Liver (tissue), 7 donors: ENCODE measurements at regions not wholly inside any gene's neighbourhood (a gene's known extent, or its start where the extent isn't known, plus 50 kb on each side); places are given as distances from the start of the nearest gene placed in this dataset.

Source experiments
- DNase-seq: peaks from one replicate; pipeline ENCODE4 v3.0.0-alpha.2; 2017; ENCODE audit warnings: low spot score
- H3K27ac ChIP-seq, 2 donors: one replicate each; pipeline ENCODE4 v1.7.0; 2013; ENCODE audit warnings: inconsistent platforms in 2 of 2, low read length in 2 of 2, control low read depth in 1 of 2, low read depth in 1 of 2, mild to moderate bottlenecking in 1 of 2
- H3K27me3 ChIP-seq, 4 donors: one replicate each; pipeline versions ENCODE4 v1.6.1 to v1.7.0; 2013; ENCODE audit warnings: low read length in 3 of 4, inconsistent platforms in 1 of 4, mild to moderate bottlenecking in 1 of 4, moderate library complexity in 1 of 4; ENCODE audit not compliant: control insufficient read depth in 4 of 4, insufficient read depth in 4 of 4
- H3K36me3 ChIP-seq, 4 donors: one replicate each; pipeline versions ENCODE4 v1.6.1 to v1.7.0; 2013; ENCODE audit warnings: low read length in 3 of 4, mild to moderate bottlenecking in 3 of 4, low read depth in 1 of 4, moderate library complexity in 1 of 4; ENCODE audit not compliant: control insufficient read depth in 4 of 4, insufficient read depth in 3 of 4
- H3K4me1 ChIP-seq, 4 donors: one replicate each; pipeline versions ENCODE4 v1.6.1 to v1.7.0; 2013; ENCODE audit warnings: low read length in 3 of 4, mild to moderate bottlenecking in 3 of 4, moderate library complexity in 1 of 4; ENCODE audit not compliant: control insufficient read depth in 4 of 4, insufficient read depth in 4 of 4
- H3K4me3 ChIP-seq, 3 donors: one replicate each; pipeline versions ENCODE4 v1.6.1 to v1.7.0; 2013; ENCODE audit warnings: low read length in 3 of 3, control low read depth in 1 of 3, low read depth in 1 of 3, mild to moderate bottlenecking in 1 of 3
- H3K9ac ChIP-seq, 2 donors: one replicate each; pipeline ENCODE4 v1.7.0; 2013; ENCODE audit warnings: low read length in 2 of 2, mild to moderate bottlenecking in 2 of 2, moderate library complexity in 2 of 2, control low read depth in 1 of 2, low read depth in 1 of 2
- H3K9me3 ChIP-seq, 4 donors: one replicate each; pipeline versions ENCODE4 v1.6.1 to v1.7.0; 2013; ENCODE audit warnings: low read length in 3 of 4; ENCODE audit not compliant: control insufficient read depth in 4 of 4
- EGR1 ChIP-seq, 2 donors: IDR thresholded peaks; 2 replicates each; pipeline ENCODE4 v1.6.1; 2016 to 2018; ENCODE audit warnings: antibody characterized with exemption in 2 of 2, low read depth in 2 of 2
- FOXA1 ChIP-seq: IDR thresholded peaks from 2 replicates; pipeline ENCODE4 v1.6.1; 2016; ENCODE audit warnings: antibody characterized with exemption
- FOXA2 ChIP-seq: IDR thresholded peaks from 2 replicates; pipeline ENCODE4 v1.6.1; 2016; ENCODE audit warnings: antibody characterized with exemption
- GABPA ChIP-seq, 2 donors: IDR thresholded peaks in 1 of 2; conservative IDR thresholded peaks in 1 of 2; 2 replicates each; pipeline ENCODE4 v1.6.1; 2016; ENCODE audit warnings: antibody characterized with exemption in 2 of 2, mild to moderate bottlenecking in 1 of 2, moderate library complexity in 1 of 2
- HNF4A ChIP-seq, 2 donors: conservative IDR thresholded peaks; 2 replicates each; pipeline ENCODE4 v1.6.1; 2016; ENCODE audit warnings: antibody characterized with exemption in 2 of 2, mild to moderate bottlenecking in 2 of 2
- JUND ChIP-seq, 2 donors: IDR thresholded peaks; 2 replicates each; pipeline ENCODE4 v1.6.1; 2016; ENCODE audit warnings: antibody characterized with exemption in 2 of 2
- NR2F2 ChIP-seq: IDR thresholded peaks from 2 replicates; pipeline ENCODE4 v1.6.1; 2016; ENCODE audit warnings: antibody characterized with exemption
- RAD21 ChIP-seq, 2 donors: IDR thresholded peaks; 2 replicates each; pipeline ENCODE4 v1.6.1; 2016; ENCODE audit warnings: antibody characterized with exemption in 2 of 2, mild to moderate bottlenecking in 2 of 2
- RXRA ChIP-seq, 2 donors: IDR thresholded peaks; 2 replicates each; pipeline ENCODE4 v1.6.1; 2017 to 2018; ENCODE audit warnings: antibody characterized with exemption in 2 of 2, mild to moderate bottlenecking in 1 of 2
- SP1 ChIP-seq: IDR thresholded peaks from 2 replicates; pipeline ENCODE4 v1.6.1; 2018; ENCODE audit warnings: antibody characterized with exemption, mild to moderate bottlenecking
- YY1 ChIP-seq: IDR thresholded peaks from 2 replicates; pipeline ENCODE4 v1.6.1; 2016; ENCODE audit warnings: antibody characterized with exemption, mild to moderate bottlenecking
- WGBS: extraction: QIAGEN DNeasy Blood & Tissue Kit; methylation state at CpG from one replicate; pipeline ENCODE4 v1.1.7; 2013; 5-methylcytosine and 5-hydroxymethylcytosine counted together
- TF ChIP-seq, protein P1 (sequence below): IDR thresholded peaks from 2 replicates; pipeline ENCODE4 v1.6.1; 2016; ENCODE audit warnings: antibody characterized with exemption
- TF ChIP-seq, protein P2 (sequence below): IDR thresholded peaks from 2 replicates; pipeline ENCODE4 v1.6.1; 2016; ENCODE audit warnings: antibody characterized with exemption, mild to moderate bottlenecking
- donor health status: healthy.
- donor health status: healthy.
- donor health status: healthy.
- donor health status: healthy.

DNA sequence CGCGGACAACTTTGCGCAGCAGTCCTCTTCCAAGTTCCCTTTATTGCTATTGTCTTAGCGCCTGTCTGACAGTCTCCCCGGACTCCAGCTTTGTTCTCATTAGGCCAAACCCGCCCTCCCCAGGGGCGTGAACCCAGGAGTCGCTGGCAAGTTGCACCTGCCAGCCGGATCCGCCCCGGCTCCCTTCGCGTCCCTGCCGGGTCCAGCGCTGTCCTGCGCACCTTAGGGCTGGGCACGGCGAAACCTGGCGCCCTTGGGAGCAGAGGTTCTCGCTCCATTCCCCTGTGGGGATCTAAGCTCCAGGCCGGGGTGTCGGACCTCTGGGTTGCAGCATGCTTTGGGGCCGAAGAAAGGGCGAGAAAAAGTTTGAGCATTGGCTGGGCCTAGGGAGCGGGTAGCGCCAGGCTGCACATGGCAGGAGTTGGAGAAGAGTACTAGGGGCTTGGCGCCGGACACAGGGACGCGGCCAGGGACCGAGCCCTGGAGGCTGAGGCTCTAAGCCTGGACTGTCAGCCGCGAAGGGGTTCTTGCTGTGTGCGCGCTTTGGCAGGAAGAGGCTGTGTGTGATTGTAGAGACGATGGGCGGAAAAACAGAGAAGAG, 335.1 kb upstream of the THRB start:
- Histone ChIP-seq H3K27me3 (peaks cover 0 to 9% (median 2%) of the 10 kb centered on the region in 4 donors), H3K27ac (no peak overlapping the region), H3K9ac (no peak overlapping the region), H3K36me3 (no peaks in the 10 kb centered on the region), H3K4me3 (peak overlapping the region; percentile 26 to 53 (median 27)), H3K9me3 (peaks cover 0 to 5% (median under 1%) of the 10 kb centered on the region in 4 donors), H3K4me1 (peaks cover 2 to 11% (median 6%) of the 10 kb centered on the region in 4 donors)
- TF ChIP-seq HNF4A (conservative IDR thresholded peaks at IDR 0.05): no peak
- no peak for TF ChIP-seq FOXA1
- TF ChIP-seq RXRA (IDR thresholded peaks at IDR 0.05): no peak
- no peak for TF ChIP-seq YY1
- TF ChIP-seq, protein P1, sequence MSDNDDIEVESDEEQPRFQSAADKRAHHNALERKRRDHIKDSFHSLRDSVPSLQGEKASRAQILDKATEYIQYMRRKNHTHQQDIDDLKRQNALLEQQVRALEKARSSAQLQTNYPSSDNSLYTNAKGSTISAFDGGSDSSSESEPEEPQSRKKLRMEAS: no peak
- no peak for TF ChIP-seq GABPA (IDR thresholded peaks at IDR 0.05 in 1 of 2, conservative IDR thresholded peaks at IDR 0.05 in 1 of 2)
- no peak for TF ChIP-seq EGR1 (IDR thresholded peaks at IDR 0.05; ENCODE audit: low read depth in 2 of 2)
- TF ChIP-seq JUND (IDR thresholded peaks at IDR 0.05): no peak
- no peak for TF ChIP-seq RAD21 (IDR thresholded peaks at IDR 0.05)
- no peak for TF ChIP-seq SP1
- no peak for TF ChIP-seq NR2F2
- WGBS: 2% methylated on average over 37 of the region's 37 CpGs
- DNase-seq: no peak

DNA sequence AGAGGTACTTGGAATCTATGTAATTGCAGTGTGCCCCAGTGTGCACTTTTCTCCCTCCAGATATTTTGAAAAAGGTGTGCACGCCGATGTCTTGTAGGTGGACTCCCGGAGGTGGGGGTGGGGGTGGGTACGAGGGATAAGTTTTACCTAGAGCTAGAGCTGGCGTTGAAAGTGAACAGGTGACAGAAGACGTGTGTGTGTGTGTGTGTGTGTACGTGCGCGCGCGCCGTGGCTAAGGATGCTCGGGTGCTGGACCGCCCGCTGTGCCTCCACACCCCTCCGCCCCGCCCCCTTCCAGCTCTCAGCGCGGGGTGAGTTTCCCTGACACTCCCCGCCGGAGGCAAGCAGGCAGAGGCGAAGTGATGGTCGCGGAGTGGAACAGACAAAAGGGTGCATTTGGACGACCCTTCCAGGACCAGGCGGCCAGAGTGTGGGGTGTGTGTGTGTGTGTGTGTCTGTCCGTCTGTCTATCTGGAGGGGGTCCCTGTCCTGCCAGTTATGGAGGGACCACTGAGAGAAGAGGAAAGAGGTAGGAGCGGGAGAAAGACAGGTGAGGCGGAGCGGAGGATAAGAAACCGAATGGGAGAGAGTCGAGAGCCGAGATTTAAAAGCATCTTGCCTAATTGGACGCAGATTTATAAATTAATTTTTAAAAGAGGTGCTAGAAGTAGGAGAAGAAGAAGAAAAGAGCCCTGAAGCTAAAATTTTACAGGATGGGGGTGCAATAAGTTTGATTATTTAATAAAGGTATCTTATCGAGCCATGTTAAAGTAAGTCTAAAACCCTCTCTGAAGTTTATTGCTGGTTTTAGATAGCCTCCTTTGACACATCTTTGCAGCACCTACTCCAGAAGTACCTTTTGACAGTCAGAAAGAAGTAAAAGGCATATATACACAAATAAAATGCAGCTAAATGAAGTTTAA, 335.8 kb upstream of the THRB start:
- peaks cover 2 to 11% (median 6%) of the 10 kb centered on the region in 4 donors for H3K4me1 ChIP-seq
- peaks cover 0 to 5% (median under 1%) of the 10 kb centered on the region in 4 donors for H3K9me3 ChIP-seq
- no peak for DNase-seq
- WGBS: 9% methylated on average over 35 of the region's 35 CpGs
- peaks cover 0 to 9% (median 2%) of the 10 kb centered on the region in 4 donors for H3K27me3 ChIP-seq
- H3K4me3 ChIP-seq: peak overlapping the region in 1 of 3 donors; percentile 53
- TF ChIP-seq, protein P2, sequence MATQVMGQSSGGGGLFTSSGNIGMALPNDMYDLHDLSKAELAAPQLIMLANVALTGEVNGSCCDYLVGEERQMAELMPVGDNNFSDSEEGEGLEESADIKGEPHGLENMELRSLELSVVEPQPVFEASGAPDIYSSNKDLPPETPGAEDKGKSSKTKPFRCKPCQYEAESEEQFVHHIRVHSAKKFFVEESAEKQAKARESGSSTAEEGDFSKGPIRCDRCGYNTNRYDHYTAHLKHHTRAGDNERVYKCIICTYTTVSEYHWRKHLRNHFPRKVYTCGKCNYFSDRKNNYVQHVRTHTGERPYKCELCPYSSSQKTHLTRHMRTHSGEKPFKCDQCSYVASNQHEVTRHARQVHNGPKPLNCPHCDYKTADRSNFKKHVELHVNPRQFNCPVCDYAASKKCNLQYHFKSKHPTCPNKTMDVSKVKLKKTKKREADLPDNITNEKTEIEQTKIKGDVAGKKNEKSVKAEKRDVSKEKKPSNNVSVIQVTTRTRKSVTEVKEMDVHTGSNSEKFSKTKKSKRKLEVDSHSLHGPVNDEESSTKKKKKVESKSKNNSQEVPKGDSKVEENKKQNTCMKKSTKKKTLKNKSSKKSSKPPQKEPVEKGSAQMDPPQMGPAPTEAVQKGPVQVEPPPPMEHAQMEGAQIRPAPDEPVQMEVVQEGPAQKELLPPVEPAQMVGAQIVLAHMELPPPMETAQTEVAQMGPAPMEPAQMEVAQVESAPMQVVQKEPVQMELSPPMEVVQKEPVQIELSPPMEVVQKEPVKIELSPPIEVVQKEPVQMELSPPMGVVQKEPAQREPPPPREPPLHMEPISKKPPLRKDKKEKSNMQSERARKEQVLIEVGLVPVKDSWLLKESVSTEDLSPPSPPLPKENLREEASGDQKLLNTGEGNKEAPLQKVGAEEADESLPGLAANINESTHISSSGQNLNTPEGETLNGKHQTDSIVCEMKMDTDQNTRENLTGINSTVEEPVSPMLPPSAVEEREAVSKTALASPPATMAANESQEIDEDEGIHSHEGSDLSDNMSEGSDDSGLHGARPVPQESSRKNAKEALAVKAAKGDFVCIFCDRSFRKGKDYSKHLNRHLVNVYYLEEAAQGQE: no peak
- TF ChIP-seq RAD21 (IDR thresholded peaks at IDR 0.05): no peak
- no peak for TF ChIP-seq RXRA (IDR thresholded peaks at IDR 0.05)
- TF ChIP-seq YY1: no peak
- no peak for TF ChIP-seq FOXA2
- no peak for TF ChIP-seq EGR1 (IDR thresholded peaks at IDR 0.05; ENCODE audit: low read depth in 2 of 2)
- no peak for TF ChIP-seq SP1
- H3K27ac ChIP-seq: no peak overlapping the region
- no peak overlapping the region for H3K9ac ChIP-seq
- H3K36me3 ChIP-seq: no peaks in the 10 kb centered on the region
